ENCODE measurements at regions not wholly inside any gene's neighbourhood (a gene's known extent, or its start where the extent isn't known, plus 50 kb on each side); places are given as distances from the start of the nearest gene placed in this dataset.

DNA sequence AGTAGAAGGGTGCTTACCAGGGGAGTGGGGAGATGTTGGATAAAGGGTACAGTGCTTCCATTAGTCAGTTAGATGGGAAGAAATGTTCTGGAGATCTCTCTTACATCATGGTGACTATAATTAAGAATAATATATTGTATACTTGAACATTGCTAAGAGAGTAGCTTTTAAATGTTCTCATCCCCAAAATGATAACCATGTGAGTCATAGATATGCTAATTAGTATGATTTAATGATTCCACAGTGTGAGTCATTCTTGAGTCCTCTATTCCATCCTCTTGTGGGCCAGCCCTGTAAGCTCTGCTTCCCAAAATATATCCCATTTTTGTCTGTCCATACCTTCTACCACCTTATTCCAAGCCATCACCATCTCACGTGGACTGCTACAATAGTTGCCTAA is 80.6 kb upstream of the CDH11 start:
- DNase-seq = no peak
- intact Hi-C loops (cut with micrococcal nuclease) = no loop called here

DNA sequence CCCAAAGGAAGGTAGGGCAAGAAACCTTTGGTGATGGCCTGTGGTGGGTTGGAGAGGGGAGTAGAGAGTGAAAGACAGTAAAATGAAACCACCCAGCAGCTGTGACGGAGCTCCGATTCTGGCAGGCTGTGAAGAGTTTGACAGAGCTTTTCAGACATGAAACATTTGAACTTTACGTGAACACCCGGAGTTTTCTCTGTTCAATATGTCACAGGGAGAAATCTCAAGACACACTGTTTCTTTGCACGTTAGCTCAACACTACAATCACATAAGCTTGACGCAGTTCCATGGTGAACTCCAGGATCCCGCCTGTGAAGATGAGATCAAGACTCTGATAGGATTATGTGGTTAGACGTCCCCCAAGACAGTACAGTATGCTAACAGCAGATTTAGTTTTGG is 79.6 kb upstream of the CDH11 start:
- Histone ChIP-seq H3K4me2 (replicated peaks; ENCODE audit: low read depth, low read length, poor library complexity, severe bottlenecking) (no peak overlapping the region), H3K4me1 (ENCODE audit: control insufficient read depth in 2 of 2, insufficient read depth in 2 of 2, low read length in 2 of 2) (no peaks in the 10 kb centered on the region), H3K9ac (ENCODE audit: low read length) (no peak overlapping the region), H3K4me3 (ENCODE audit: control extremely low read depth in 1 of 5, extremely low read depth in 1 of 5, insufficient read depth in 1 of 5, low read depth in 2 of 5, low read length in 4 of 5) (no peak overlapping the region), H3K9me3 (ENCODE audit: control extremely low read depth in 1 of 3, control insufficient read depth in 2 of 3, insufficient read depth in 1 of 3, low read length in 2 of 3) (no peaks in the 10 kb centered on the region), H3K27me3 (replicated peaks in 1 of 4; ENCODE audit: control extremely low read depth in 1 of 4, control insufficient read depth in 3 of 4, insufficient read depth in 4 of 4, low read length in 3 of 4) (no peaks in the 10 kb centered on the region), H2AFZ (ENCODE audit: insufficient read depth, low read depth, low read length, poor library complexity, severe bottlenecking) (no peak overlapping the region), H3K27ac (ENCODE audit: low read length in 2 of 2) (no peak overlapping the region), H3K36me3 (replicated peaks in 1 of 2; ENCODE audit: control extremely low read depth in 1 of 2, control insufficient read depth in 1 of 2, extremely low read depth in 1 of 2, insufficient read depth in 2 of 2, low read length in 1 of 2) (no peaks in the 10 kb centered on the region), H4K20me1 (ENCODE audit: control insufficient read depth, insufficient read depth, low read length, poor library complexity, severe bottlenecking) (no peaks in the 10 kb centered on the region), H3K79me2 (ENCODE audit: control insufficient read depth, insufficient read depth, low read length) (no peaks in the 10 kb centered on the region)
- no peaks in the 10 kb centered on the region for H3K27me3 Mint-ChIP-seq
- DNase-seq (no peak), ATAC-seq (ENCODE audit: low read depth) (no peak)
- TF ChIP-seq, protein P1, sequence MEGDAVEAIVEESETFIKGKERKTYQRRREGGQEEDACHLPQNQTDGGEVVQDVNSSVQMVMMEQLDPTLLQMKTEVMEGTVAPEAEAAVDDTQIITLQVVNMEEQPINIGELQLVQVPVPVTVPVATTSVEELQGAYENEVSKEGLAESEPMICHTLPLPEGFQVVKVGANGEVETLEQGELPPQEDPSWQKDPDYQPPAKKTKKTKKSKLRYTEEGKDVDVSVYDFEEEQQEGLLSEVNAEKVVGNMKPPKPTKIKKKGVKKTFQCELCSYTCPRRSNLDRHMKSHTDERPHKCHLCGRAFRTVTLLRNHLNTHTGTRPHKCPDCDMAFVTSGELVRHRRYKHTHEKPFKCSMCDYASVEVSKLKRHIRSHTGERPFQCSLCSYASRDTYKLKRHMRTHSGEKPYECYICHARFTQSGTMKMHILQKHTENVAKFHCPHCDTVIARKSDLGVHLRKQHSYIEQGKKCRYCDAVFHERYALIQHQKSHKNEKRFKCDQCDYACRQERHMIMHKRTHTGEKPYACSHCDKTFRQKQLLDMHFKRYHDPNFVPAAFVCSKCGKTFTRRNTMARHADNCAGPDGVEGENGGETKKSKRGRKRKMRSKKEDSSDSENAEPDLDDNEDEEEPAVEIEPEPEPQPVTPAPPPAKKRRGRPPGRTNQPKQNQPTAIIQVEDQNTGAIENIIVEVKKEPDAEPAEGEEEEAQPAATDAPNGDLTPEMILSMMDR (IDR thresholded peaks at IDR 0.05) = no peak
- no peak for TF ChIP-seq EZH2 (IDR thresholded peaks at IDR 0.05; ENCODE audit: borderline replicate concordance, insufficient read depth, low read depth, low read length, poor library complexity, severe bottlenecking)
- no peak overlapping the region for H3K4me3 Mint-ChIP-seq
- ChIA-PET POLR2A (no interaction called here), CTCF (no interaction called here)
- H3K4me1 Mint-ChIP-seq = no peaks in the 10 kb centered on the region
- 87% methylated on average over 6 of the region's 8 CpGs for WGBS (ENCODE audit: insufficient coverage)
- no peaks in the 10 kb centered on the region for H3K9me3 Mint-ChIP-seq (ENCODE audit: insufficient read depth)
- intact Hi-C loops (cut with micrococcal nuclease) = no loop called here
- H3K27ac Mint-ChIP-seq = no peak overlapping the region

More for the DNA sequence above, 80.6 kb upstream of the CDH11 start:
- H3K36me3 ChIP-seq (replicated peaks in 1 of 2; ENCODE audit: control extremely low read depth in 1 of 2, control insufficient read depth in 1 of 2, extremely low read depth in 1 of 2, insufficient read depth in 2 of 2, low read length in 1 of 2) = no peaks in the 10 kb centered on the region
- no peak overlapping the region for H3K9ac ChIP-seq (ENCODE audit: low read length)
- no peaks in the 10 kb centered on the region for H3K79me2 ChIP-seq (ENCODE audit: control insufficient read depth, insufficient read depth, low read length)
- no peak overlapping the region for H3K4me2 ChIP-seq (replicated peaks; ENCODE audit: low read depth, low read length, poor library complexity, severe bottlenecking)
- WGBS (ENCODE audit: insufficient coverage) = 94% methylated on average over 1 of the region's 1 CpG
- POLR2A ChIA-PET = no interaction called here
- no peak for TF ChIP-seq EZH2 (IDR thresholded peaks at IDR 0.05; ENCODE audit: borderline replicate concordance, insufficient read depth, low read depth, low read length, poor library complexity, severe bottlenecking)
- CTCF ChIA-PET = no interaction called here
- no peaks in the 10 kb centered on the region for H3K4me1 Mint-ChIP-seq
- no peak overlapping the region for H3K4me3 ChIP-seq (ENCODE audit: control extremely low read depth in 1 of 5, extremely low read depth in 1 of 5, insufficient read depth in 1 of 5, low read depth in 2 of 5, low read length in 4 of 5)
- no peaks in the 10 kb centered on the region for H4K20me1 ChIP-seq (ENCODE audit: control insufficient read depth, insufficient read depth, low read length, poor library complexity, severe bottlenecking)
- H3K27ac ChIP-seq (ENCODE audit: low read length in 2 of 2) = no peak overlapping the region
- H3K4me1 ChIP-seq (ENCODE audit: control insufficient read depth in 2 of 2, insufficient read depth in 2 of 2, low read length in 2 of 2) = no peaks in the 10 kb centered on the region
- H3K27me3 Mint-ChIP-seq = no peaks in the 10 kb centered on the region
- no peak overlapping the region for H2AFZ ChIP-seq (ENCODE audit: insufficient read depth, low read depth, low read length, poor library complexity, severe bottlenecking)
- no peak for ATAC-seq (ENCODE audit: low read depth)
- no peak overlapping the region for H3K4me3 Mint-ChIP-seq
- no peaks in the 10 kb centered on the region for H3K9me3 Mint-ChIP-seq (ENCODE audit: insufficient read depth)
- H3K27me3 ChIP-seq (replicated peaks in 1 of 4; ENCODE audit: control extremely low read depth in 1 of 4, control insufficient read depth in 3 of 4, insufficient read depth in 4 of 4, low read length in 3 of 4) = no peaks in the 10 kb centered on the region
- no peak overlapping the region for H3K27ac Mint-ChIP-seq
- H3K9me3 ChIP-seq (ENCODE audit: control extremely low read depth in 1 of 3, control insufficient read depth in 2 of 3, insufficient read depth in 1 of 3, low read length in 2 of 3) = no peaks in the 10 kb centered on the region
